Stimulated activated CD4-positive, alpha-beta T cell treated with anti-CD3 and anti-CD28 coated beads, Interleukin-1b, Interleukin-23, amount 100 ng/mL, for 48 hours (primary cell): ENCODE measurements at regions not wholly inside any gene's neighbourhood (a gene's known extent, or its start where the extent isn't known, plus 50 kb on each side); places are given as distances from the start of the nearest gene placed in this dataset.
A peak's percentile ranks its signal among the peaks of the same experiment; 100 is the strongest.
"Not testable (repeated sequence)": the region's sequence is repeated elsewhere in the genome, so short reads cannot be mapped to it uniquely, and the experiment has no call there.

Source experiments
- DNase-seq: peaks from one replicate; pipeline ENCODE4 v3.0.0-alpha.2; 2020

GRCh38 chr7:55304018-55304762 is 60.9 kb upstream of the LANCL2 start:
- no peak for DNase-seq

GRCh38 chr7:55305135-55305534 is 60.0 kb upstream of the LANCL2 start:
- DNase-seq, result no peak

GRCh38 chr7:55306331-55306730 is 58.8 kb upstream of the LANCL2 start:
- DNase-seq, result no peak

- no peak for DNase-seq
These were observed 57.8 kb upstream of the LANCL2 start for GRCh38 chr7:55307123-55307916.

DNA sequence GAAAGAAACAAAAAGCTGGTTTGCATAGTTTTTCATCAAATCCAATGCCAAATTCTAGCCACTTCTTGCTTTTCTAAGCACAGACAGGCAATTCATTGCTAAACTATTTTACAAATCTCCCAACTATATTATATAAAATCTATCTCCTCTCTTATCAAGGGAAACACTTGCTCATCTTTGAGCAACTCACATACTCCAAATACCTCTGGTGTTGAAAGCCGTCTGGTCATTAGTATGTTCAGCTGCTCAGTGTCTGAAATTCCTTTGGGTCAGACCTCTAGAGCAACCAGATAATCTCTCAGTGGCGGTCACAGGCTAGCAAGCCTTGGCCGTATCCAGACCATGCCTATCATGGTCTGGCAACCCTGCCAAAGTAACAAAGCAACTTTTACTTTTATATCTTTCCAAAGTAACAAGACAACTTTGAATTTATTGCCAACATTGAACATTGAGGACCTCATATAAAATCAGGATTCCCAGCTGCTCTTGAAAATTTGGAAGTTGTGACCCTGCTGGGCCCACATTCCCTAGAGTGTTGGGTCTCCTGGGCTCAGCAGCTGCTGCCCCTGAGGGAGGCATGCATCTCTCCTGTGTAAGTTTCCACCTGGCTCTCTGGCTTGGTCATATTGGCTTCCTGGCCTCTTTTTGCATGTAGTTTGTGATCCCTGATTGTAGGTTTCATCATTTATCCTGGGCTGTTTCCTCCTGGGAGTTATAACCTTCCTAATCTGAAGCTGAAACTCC is 56.8 kb upstream of the LANCL2 start:
- DNase-seq, result no peak

DNA sequence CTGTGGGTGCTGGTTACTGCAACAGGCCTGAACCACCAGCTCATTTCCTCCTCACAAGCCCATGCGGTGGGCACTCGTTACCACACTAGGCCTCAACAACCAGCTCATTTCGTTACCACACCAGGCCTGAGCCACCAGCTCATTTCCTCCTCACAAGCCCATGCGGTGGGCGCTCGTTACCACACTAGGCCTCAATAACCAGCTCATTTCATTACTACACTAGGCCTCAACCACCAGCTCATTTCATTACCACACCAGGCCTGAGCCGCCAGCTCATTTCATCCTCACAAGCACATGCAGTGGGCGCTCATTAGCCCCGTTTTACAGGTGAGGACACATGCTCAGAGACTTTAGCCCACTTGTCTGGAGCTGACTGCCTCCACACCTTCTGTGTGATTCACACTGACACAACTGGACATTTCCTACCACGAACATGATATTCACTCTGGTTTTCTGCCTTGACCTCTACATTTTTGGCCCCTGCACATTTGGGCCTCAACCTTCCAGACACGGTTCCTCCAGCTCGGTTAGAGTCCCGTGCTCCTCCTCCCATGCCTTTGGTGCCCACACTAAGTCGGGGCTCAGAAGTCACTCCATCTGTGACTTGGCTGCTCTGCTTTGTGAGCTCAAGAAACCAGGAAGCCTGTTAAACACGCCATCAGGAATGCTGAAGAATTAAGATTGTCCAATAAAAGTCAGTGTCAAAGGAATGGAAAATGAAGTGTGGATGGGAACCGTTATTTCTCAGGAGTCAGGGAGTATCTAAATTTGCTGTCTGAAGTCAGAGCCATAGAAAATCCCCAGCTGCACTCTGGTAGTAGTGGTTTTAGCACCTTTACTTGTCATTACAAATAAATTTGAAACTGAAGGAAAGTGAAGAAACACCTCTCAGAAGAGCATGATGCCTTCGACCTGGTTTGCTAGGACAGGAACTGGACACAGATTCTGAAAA is 55.8 kb upstream of the LANCL2 start:
- DNase-seq, result peak; percentile 88

DNA sequence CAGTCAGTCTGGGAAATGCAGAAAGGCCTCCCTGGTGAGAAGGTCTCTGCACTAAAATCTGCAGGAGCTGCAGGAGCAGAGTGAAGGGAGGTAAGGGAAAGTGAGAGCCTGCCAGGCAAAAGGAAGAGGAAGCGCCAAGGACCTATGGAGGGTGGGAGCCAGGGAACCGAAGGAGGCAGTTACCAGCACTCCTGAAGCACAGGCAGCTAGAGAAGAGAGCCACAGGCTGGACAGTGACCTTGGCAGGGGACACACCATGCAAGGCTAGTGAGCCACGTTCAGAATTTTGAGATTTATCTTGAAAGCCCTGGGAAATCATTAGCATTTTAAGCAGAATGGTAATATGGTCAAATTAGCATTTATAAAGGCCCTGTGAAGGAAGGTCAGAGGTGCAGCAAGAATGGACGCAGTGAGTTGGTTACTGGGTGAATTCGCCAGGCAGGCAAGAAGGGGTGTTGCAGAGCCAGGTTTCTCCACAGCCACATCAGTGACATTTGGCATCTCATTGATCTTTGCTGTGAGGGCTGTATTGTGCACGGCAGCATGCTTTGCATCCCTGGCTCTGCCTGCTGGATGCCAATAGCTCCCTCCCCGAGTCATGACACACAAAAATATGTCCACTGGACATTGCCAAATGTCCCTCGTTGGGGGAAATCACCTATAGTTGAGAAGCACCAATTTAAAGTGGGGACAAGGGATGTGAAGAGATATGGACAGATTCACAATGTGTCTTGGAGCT is 54.7 kb upstream of the LANCL2 start:
- DNase-seq, result no peak

DNA sequence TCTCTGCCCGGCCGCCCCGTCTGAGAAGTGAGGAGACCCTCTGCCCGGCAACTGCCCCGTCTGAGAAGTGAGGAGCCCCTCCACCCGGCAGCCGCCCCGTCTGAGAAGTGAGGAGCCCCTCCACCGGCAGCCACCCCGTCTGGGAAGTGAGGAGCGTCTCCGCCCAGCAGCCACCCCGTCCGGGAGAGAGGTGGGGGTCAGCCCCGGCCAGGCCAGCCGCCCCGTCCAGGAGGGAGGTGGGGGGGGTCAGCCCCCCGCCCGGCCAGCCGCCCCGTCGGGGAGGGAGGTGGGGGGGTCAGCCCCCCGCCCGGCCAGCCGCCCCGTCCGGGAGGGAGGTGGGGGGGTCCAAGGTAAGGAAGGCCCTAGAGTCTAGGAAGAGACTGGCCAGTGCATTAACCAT is 53.2 kb upstream of the LANCL2 start:
- DNase-seq, result not testable (repeated sequence)

GRCh38 chr7:55313671-55314070 is 51.5 kb upstream of the LANCL2 start:
- not testable (repeated sequence) for DNase-seq

- DNase-seq, result no peak
These were observed 50.2 kb upstream of the LANCL2 start for GRCh38 chr7:55314967-55315366.
